ENCODE measurements at regions not wholly inside any gene's neighbourhood (a gene's known extent, or its start where the extent isn't known, plus 50 kb on each side); places are given as distances from the start of the nearest gene placed in this dataset.

DNA sequence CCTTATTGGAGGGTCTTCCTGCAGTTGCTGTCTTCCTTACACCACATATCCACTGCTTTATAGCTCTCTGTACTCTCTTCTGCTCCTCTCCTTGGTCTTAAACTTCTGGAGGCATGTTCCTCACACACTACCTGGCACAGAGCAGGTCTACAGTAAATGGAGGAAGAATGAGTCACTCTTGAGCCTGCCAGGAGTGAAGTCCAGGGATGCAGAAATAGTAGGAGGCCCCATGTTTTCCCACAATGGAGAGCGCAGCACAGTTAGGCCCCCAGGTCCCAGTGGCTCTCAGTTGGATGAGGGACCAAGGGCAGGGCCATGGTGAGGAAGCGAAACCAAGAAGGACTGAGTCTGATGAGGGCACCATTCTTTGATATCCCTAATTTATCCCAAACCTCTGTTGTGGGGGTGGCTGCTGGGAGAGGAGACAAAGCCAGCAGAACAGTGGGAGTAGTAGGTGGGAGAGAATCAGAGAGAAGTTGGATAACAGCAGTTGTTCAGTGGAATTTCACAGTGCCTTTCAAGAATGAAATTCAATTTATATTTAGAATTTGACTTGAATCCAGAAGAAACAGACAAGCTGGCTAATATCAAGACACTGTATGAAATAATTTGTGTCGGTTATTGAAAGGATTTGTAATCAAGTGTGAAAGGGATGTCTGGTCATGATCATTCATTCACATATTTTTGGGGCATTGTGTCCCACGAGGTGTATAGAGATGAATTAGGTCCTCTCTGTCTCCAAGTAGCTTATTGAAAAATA, 187.8 kb downstream of the HIPK3 start:
- TF ChIP-seq CTCF (IDR thresholded peaks at IDR 0.05) (no peak), POLR2AphosphoS5 (IDR thresholded peaks at IDR 0.05; ENCODE audit: insufficient read depth in 1 of 2, low read depth in 1 of 2) (no peak)

Measured in vagina (tissue), 2 donors.